HEK293 (cell line): ENCODE measurements at regions not wholly inside any gene's neighbourhood (a gene's known extent, or its start where the extent isn't known, plus 50 kb on each side); places are given as distances from the start of the nearest gene placed in this dataset.

Source experiments
- GLI4 ChIP-seq: fragments of 450-650 bp; formaldehyde crosslinking; IDR thresholded peaks from 2 replicates; pipeline ENCODE4 v1.5.1; 2016; ENCODE audit warnings: missing biosample characterization, missing genetic modification characterization
- HOXC10 ChIP-seq: sonication (generic); formaldehyde crosslinking; IDR thresholded peaks from 2 replicates; pipeline ENCODE4 v1.8.1; 2023; ENCODE audit warnings: mild to moderate bottlenecking, missing genetic modification reagents
- REST ChIP-seq: fragments of 450-650 bp; formaldehyde crosslinking; IDR thresholded peaks from 2 replicates; pipeline ENCODE4 v1.5.1; 2016; ENCODE audit warnings: missing biosample characterization, missing genetic modification characterization
- ZBTB44 ChIP-seq: fragments of 450-650 bp; IDR thresholded peaks from 2 replicates; pipeline ENCODE4 v1.5.1; 2018; ENCODE audit warnings: missing biosample characterization, mild to moderate bottlenecking, missing genetic modification characterization
- ZBTB8A ChIP-seq: fragments of 450-650 bp; formaldehyde crosslinking; IDR thresholded peaks from 2 replicates; pipeline ENCODE4 v1.5.1; 2016; ENCODE audit warnings: missing biosample characterization, missing genetic modification characterization
- ZIC2 ChIP-seq: fragments of 450-650 bp; formaldehyde crosslinking; IDR thresholded peaks from 2 replicates; pipeline ENCODE4 v1.5.1; 2016; ENCODE audit warnings: missing biosample characterization, missing genetic modification characterization
- ZNF354C ChIP-seq: fragments of 450-650 bp; formaldehyde crosslinking; IDR thresholded peaks from 2 replicates; pipeline ENCODE4 v1.5.1; 2016; ENCODE audit warnings: missing biosample characterization, missing genetic modification characterization, low read depth, borderline replicate concordance
- ZNF433 ChIP-seq: fragments of 450-650 bp; formaldehyde crosslinking; IDR thresholded peaks from 2 replicates; pipeline ENCODE4 v1.5.1; 2016; ENCODE audit warnings: missing biosample characterization, missing genetic modification characterization, low read depth
- ZSCAN23 ChIP-seq: fragments of 450-650 bp; formaldehyde crosslinking; IDR thresholded peaks from 2 replicates; pipeline ENCODE4 v1.5.1; 2016; ENCODE audit warnings: missing biosample characterization, missing genetic modification characterization
- TF ChIP-seq, protein P1 (sequence below): fragments of 450-650 bp; formaldehyde crosslinking; IDR thresholded peaks from 2 replicates; pipeline ENCODE4 v1.5.1; 2016; ENCODE audit warnings: missing biosample characterization, missing genetic modification characterization
- TF ChIP-seq, protein P2 (sequence below): fragments of 450-650 bp; formaldehyde crosslinking; conservative IDR thresholded peaks from 2 replicates; pipeline ENCODE4 v1.5.1; 2016; ENCODE audit warnings: low read depth, missing biosample characterization, missing genetic modification characterization
- TF ChIP-seq, protein P3 (sequence below): fragments of 450-650 bp; formaldehyde crosslinking; IDR thresholded peaks from 2 replicates; pipeline ENCODE4 v1.5.1; 2016; ENCODE audit warnings: missing biosample characterization, missing genetic modification characterization

DNA sequence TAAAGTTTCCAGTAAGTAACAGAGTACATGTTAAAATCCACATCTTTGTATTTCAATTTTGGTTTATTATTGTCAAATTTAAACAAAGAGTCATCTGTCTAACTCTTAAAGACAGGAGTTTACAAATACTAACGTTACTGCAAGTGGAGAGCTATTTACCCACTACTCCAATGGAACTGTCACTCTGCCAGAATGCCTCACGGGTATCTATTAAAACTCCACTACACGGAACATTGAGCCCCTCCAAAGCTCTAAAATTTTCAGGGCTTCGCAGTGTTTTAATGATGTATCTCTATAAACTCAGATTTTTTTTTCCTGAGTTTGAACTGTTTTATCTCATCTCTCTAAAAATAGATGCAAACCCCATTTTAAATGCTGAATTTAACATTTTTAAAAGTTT is 388.7 kb upstream of the SEMA3A start (continued):
- TF ChIP-seq ZBTB44 (tag by site-specific recombination) (no peak), ZSCAN23 (no peak), ZNF354C (tag by site-specific recombination) (no peak), GLI4 (tag by site-specific recombination) (no peak), ZBTB8A (tag by site-specific recombination) (no peak), ZIC2 (tag by site-specific recombination) (no peak), ZNF433 (tag by site-specific recombination) (no peak), REST (tag by site-specific recombination) (no peak), HOXC10 (CRISPR knock-in tag) (no peak)
- TF ChIP-seq, protein P1, sequence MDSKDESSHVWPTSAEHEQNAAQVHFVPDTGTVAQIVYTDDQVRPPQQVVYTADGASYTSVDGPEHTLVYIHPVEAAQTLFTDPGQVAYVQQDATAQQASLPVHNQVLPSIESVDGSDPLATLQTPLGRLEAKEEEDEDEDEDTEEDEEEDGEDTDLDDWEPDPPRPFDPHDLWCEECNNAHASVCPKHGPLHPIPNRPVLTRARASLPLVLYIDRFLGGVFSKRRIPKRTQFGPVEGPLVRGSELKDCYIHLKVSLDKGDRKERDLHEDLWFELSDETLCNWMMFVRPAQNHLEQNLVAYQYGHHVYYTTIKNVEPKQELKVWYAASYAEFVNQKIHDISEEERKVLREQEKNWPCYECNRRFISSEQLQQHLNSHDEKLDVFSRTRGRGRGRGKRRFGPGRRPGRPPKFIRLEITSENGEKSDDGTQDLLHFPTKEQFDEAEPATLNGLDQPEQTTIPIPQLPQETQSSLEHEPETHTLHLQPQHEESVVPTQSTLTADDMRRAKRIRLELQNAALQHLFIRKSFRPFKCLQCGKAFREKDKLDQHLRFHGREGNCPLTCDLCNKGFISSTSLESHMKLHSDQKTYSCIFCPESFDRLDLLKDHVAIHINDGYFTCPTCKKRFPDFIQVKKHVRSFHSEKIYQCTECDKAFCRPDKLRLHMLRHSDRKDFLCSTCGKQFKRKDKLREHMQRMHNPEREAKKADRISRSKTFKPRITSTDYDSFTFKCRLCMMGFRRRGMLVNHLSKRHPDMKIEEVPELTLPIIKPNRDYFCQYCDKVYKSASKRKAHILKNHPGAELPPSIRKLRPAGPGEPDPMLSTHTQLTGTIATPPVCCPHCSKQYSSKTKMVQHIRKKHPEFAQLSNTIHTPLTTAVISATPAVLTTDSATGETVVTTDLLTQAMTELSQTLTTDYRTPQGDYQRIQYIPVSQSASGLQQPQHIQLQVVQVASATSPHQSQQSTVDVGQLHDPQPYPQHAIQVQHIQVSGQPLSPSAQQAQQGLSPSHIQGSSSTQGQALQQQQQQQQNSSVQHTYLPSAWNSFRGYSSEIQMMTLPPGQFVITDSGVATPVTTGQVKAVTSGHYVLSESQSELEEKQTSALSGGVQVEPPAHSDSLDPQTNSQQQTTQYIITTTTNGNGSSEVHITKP, result no peak
- TF ChIP-seq, protein P2, sequence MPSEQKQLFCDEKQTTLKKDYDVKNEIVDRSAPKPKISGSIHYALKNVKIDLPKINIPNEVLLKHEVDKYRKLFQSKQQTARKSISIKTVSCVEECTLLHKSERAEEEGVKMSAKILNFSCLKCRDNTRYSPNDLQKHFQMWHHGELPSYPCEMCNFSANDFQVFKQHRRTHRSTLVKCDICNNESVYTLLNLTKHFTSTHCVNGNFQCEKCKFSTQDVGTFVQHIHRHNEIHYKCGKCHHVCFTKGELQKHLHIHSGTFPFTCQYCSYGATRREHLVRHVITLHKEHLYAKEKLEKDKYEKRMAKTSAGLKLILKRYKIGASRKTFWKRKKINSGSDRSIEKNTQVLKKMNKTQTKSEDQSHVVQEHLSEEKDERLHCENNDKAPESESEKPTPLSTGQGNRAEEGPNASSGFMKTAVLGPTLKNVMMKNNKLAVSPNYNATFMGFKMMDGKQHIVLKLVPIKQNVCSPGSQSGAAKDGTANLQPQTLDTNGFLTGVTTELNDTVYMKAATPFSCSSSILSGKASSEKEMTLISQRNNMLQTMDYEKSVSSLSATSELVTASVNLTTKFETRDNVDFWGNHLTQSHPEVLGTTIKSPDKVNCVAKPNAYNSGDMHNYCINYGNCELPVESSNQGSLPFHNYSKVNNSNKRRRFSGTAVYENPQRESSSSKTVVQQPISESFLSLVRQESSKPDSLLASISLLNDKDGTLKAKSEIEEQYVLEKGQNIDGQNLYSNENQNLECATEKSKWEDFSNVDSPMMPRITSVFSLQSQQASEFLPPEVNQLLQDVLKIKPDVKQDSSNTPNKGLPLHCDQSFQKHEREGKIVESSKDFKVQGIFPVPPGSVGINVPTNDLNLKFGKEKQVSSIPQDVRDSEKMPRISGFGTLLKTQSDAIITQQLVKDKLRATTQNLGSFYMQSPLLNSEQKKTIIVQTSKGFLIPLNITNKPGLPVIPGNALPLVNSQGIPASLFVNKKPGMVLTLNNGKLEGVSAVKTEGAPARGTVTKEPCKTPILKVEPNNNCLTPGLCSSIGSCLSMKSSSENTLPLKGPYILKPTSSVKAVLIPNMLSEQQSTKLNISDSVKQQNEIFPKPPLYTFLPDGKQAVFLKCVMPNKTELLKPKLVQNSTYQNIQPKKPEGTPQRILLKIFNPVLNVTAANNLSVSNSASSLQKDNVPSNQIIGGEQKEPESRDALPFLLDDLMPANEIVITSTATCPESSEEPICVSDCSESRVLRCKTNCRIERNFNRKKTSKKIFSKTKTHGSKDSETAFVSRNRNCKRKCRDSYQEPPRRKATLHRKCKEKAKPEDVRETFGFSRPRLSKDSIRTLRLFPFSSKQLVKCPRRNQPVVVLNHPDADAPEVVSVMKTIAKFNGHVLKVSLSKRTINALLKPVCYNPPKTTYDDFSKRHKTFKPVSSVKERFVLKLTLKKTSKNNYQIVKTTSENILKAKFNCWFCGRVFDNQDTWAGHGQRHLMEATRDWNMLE (tag by site-specific recombination), result no peak
- TF ChIP-seq, protein P3, sequence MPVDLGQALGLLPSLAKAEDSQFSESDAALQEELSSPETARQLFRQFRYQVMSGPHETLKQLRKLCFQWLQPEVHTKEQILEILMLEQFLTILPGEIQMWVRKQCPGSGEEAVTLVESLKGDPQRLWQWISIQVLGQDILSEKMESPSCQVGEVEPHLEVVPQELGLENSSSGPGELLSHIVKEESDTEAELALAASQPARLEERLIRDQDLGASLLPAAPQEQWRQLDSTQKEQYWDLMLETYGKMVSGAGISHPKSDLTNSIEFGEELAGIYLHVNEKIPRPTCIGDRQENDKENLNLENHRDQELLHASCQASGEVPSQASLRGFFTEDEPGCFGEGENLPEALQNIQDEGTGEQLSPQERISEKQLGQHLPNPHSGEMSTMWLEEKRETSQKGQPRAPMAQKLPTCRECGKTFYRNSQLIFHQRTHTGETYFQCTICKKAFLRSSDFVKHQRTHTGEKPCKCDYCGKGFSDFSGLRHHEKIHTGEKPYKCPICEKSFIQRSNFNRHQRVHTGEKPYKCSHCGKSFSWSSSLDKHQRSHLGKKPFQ (tag by site-specific recombination), result no peak
